ENCODE measurements at regions not wholly inside any gene's neighbourhood (a gene's known extent, or its start where the extent isn't known, plus 50 kb on each side); places are given as distances from the start of the nearest gene placed in this dataset.

GRCh38 chr20:37602634-37603033, 75.0 kb upstream of the BLCAP start:
- H3K27ac ChIP-seq = no peak overlapping the region
- no peak for TF ChIP-seq CTCF (conservative IDR thresholded peaks at IDR 0.05; ENCODE audit: low read depth)
- POLR2A ChIA-PET (ENCODE audit: low non-redundant PET) = interaction anchor here (0.8 kb wide), 1 partner anchor 186 kb away, joined by 3 read pairs; no protein-coding TSS in a partner anchor
- DNase-seq (ENCODE audit: low spot score) = no peak
- CTCF ChIA-PET = no interaction called here

- CTCF ChIA-PET = interaction anchor here (1.4 kb wide), 1 partner anchor 36 kb away, joined by 5 read pairs; no protein-coding TSS in a partner anchor
- TF ChIP-seq CTCF (conservative IDR thresholded peaks at IDR 0.05; ENCODE audit: low read depth) = no peak
- POLR2A ChIA-PET (ENCODE audit: low non-redundant PET) = no interaction called here
- DNase-seq (ENCODE audit: low spot score) = no peak
- no peak overlapping the region for H3K27ac ChIP-seq
These were observed 72.8 kb upstream of the BLCAP start for GRCh38 chr20:37600486-37600885.

- ChIA-PET CTCF (interaction anchor here (0.9 to 1.4 kb wide), 2 partner anchors 29 to 34 kb away, joined by 5 to 6 read pairs; no protein-coding TSS in a partner anchor), POLR2A (ENCODE audit: low non-redundant PET) (no interaction called here)
- no peak overlapping the region for H3K27ac ChIP-seq
- no peak for DNase-seq (ENCODE audit: low spot score)
- TF ChIP-seq CTCF (conservative IDR thresholded peaks at IDR 0.05; ENCODE audit: low read depth) = no peak
These were observed 71.1 kb upstream of the BLCAP start for GRCh38 chr20:37598575-37599342.

GRCh38 chr20:37598100-37598543, 70.4 kb upstream of the BLCAP start:
- no peak overlapping the region for H3K27ac ChIP-seq
- TF ChIP-seq CTCF (conservative IDR thresholded peaks at IDR 0.05; ENCODE audit: low read depth) = no peak
- POLR2A ChIA-PET (ENCODE audit: low non-redundant PET) = no interaction called here
- no peak for DNase-seq (ENCODE audit: low spot score)
- CTCF ChIA-PET = interaction anchor here (0.9 kb wide), 1 partner anchor 29 kb away, joined by 6 read pairs; no protein-coding TSS in a partner anchor

- POLR2A ChIA-PET (ENCODE audit: low non-redundant PET) = no interaction called here
- CTCF ChIA-PET = interaction anchor here (0.5 kb wide), 1 partner anchor 460 kb away, joined by 4 read pairs; no protein-coding TSS in a partner anchor
- no peak for DNase-seq (ENCODE audit: low spot score)
These were observed 69.3 kb upstream of the BLCAP start for GRCh38 chr20:37596890-37597536.

More at GRCh38 chr20:37596890-37597536, 69.3 kb upstream of the BLCAP start:
- no peak for TF ChIP-seq CTCF (conservative IDR thresholded peaks at IDR 0.05; ENCODE audit: low read depth)
- H3K27ac ChIP-seq = no peak overlapping the region

Data from RWPE1 (cell line).